T-cell (primary cell): ENCODE measurements at regions not wholly inside any gene's neighbourhood (a gene's known extent, or its start where the extent isn't known, plus 50 kb on each side); places are given as distances from the start of the nearest gene placed in this dataset.

Experiments used
- ATAC-seq, 4 experiments: fragments of 200-7000 bp in 3 of 4; fragments of 150-1000 bp in 1 of 4; cut with Tn5 transposase; replicated peaks in 1 of 4; 1 replicate in 3 of 4; 2 replicates in 1 of 4; pipeline ENCODE4 v1.10.0; 2021; ENCODE audit warnings: moderate library complexity in 3 of 4, mild to moderate bottlenecking in 2 of 4, moderate number of reproducible peaks in 1 of 4
- CTCF ChIA-PET, 2 donors: fragments of 300-600 bp; sonication (Branson Sonifier 250); formaldehyde crosslinking; loops; one replicate each; lab custom pipeline; 2022; ENCODE audit warnings: antibody characterized with exemption in 2 of 2; lab: Charles Lee
- POLR2A ChIA-PET, 2 donors: fragments of 300-600 bp; sonication (Branson Sonifier 250); formaldehyde crosslinking; loops; one replicate each; lab custom pipeline; 2022; ENCODE audit warnings: antibody characterized with exemption in 2 of 2; lab: Charles Lee
- DNase-seq, 35 experiments: peaks; one replicate each; pipeline versions ENCODE4 v3.0.0 to v3.0.0-alpha.2; 2013 to 2023
- H3K27ac ChIP-seq: one replicate; pipeline ENCODE4 v1.5.1; 2013; ENCODE audit warnings: low read length
- H3K27me3 ChIP-seq, 2 experiments: replicated peaks in 1 of 2; 1 replicate in 1 of 2; 2 replicates in 1 of 2; pipeline versions ENCODE4 v1.6.1 to v1.7.0; 2013; ENCODE audit warnings: low read length in 1 of 2, mixed read lengths in 1 of 2; ENCODE audit not compliant: control insufficient read depth in 2 of 2, insufficient read depth in 2 of 2; ENCODE audit errors: extremely low read depth in 1 of 2
- H3K36me3 ChIP-seq, 2 donors: 1 replicate in 1 of 2; 2 replicates in 1 of 2; pipeline versions ENCODE4 v1.6.1 to v1.7.0; 2013; ENCODE audit warnings: low read length in 1 of 2; ENCODE audit not compliant: control insufficient read depth in 2 of 2, insufficient read depth in 1 of 2; ENCODE audit errors: extremely low read depth in 1 of 2
- H3K4me1 ChIP-seq, 2 experiments: 1 replicate in 1 of 2; 2 replicates in 1 of 2; pipeline versions ENCODE4 v1.6.1 to v1.7.0; 2013; ENCODE audit warnings: low read length in 2 of 2, mixed read lengths in 1 of 2; ENCODE audit not compliant: insufficient read depth in 2 of 2, control insufficient read depth in 1 of 2; ENCODE audit errors: extremely low read depth in 1 of 2
- H3K4me3 ChIP-seq, 2 donors: 1 replicate in 1 of 2; 2 replicates in 1 of 2; pipeline versions ENCODE4 v1.5.1 to v1.7.0; 2013; ENCODE audit warnings: mild to moderate bottlenecking in 2 of 2, low read length in 1 of 2, moderate library complexity in 1 of 2; ENCODE audit not compliant: control insufficient read depth in 1 of 2; ENCODE audit errors: extremely low read depth in 1 of 2
- H3K9me3 ChIP-seq: 2 replicates; pipeline ENCODE4 v1.7.0; 2013
- H3K27ac Mint-ChIP-seq, 2 donors: one replicate each; pipeline ENCODE4 v1.8.0; 2020 to 2021; ENCODE audit warnings: mild to moderate bottlenecking in 2 of 2, mixed read lengths in 2 of 2
- H3K27me3 Mint-ChIP-seq, 2 donors: one replicate each; pipeline ENCODE4 v1.8.0; 2021 to 2022; ENCODE audit warnings: mixed read lengths in 2 of 2
- H3K36me3 Mint-ChIP-seq: one replicate; pipeline ENCODE4 v1.8.0; 2021; ENCODE audit warnings: mixed read lengths
- H3K4me1 Mint-ChIP-seq, 3 donors: one replicate each; pipeline ENCODE4 v1.8.0; 2020 to 2022; ENCODE audit warnings: mixed read lengths in 3 of 3, mild to moderate bottlenecking in 1 of 3
- H3K4me3 Mint-ChIP-seq, 3 donors: one replicate each; pipeline ENCODE4 v1.8.0; 2020 to 2022; ENCODE audit warnings: mild to moderate bottlenecking in 3 of 3, mixed read lengths in 3 of 3, moderate library complexity in 3 of 3
- H3K9me3 Mint-ChIP-seq, 3 donors: one replicate each; pipeline ENCODE4 v1.8.0; 2020 to 2022; ENCODE audit warnings: mixed read lengths in 3 of 3
- WGBS: methylation state at CpG from one replicate; pipeline ENCODE4 v1.1.5; 2013; ENCODE audit warnings: missing lambda C conversion rate; ENCODE audit not compliant: insufficient coverage; 5-methylcytosine and 5-hydroxymethylcytosine counted together

DNA sequence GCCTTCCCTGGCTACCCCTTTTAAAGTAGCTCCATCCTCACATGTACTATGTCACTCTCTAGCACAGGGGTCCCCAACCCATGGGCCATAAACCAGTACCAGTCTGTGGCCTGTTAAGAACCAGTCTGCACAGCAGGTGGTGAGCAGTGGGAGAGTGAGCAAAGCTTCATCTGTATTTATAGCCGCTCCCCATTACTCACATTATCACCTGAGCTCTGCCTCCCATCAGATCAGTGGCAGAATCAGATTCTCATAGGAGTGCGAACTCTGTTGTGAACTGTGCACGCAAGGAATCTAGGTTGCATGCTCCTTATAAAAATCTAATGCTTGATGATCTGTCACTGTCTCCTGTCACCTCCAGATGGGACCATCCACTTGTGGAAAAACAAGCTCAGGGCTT lies 116.6 kb upstream of the FOXD3 start:
- H3K4me1 ChIP-seq, result no peaks in the 10 kb centered on the region
- 85% methylated on average over 2 of the region's 3 CpGs for WGBS

DNA sequence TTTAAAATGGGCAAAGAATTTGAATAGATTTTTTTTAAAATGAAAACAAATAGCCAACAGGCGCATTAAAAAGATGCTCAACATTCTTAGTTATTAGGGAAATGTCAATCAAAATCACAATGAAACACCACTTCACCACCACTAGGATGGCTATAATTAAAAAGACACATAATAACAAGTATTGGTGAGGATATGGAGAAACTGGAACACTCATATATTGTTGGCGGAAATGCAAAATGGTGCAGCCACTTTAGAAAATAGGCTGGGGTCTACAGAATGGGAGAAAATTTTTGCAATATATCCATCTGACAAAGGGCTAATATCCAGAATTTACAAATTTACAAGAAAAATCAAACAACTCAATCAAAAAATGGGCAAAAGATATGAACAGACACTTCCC lies 107.8 kb upstream of the FOXD3 start:
- H3K9me3 Mint-ChIP-seq, result peaks cover 0 to 17% (median 7%) of the 10 kb centered on the region in 3 donors
- no peak overlapping the region for H3K27ac Mint-ChIP-seq
- no peaks in the 10 kb centered on the region for H3K4me1 Mint-ChIP-seq
- no peak overlapping the region for H3K27ac ChIP-seq
- POLR2A ChIA-PET, result no interaction called here
- no peaks in the 10 kb centered on the region for H3K9me3 ChIP-seq
- DNase-seq, result no peak
- no peaks in the 10 kb centered on the region for H3K36me3 ChIP-seq
- no CpG with 5 or more reads among the region's 2 CpGs for WGBS
- peaks cover 0 to 1% of the 10 kb centered on the region in 2 experiments for H3K27me3 ChIP-seq
- no peaks in the 10 kb centered on the region for H3K4me1 ChIP-seq
- H3K27me3 Mint-ChIP-seq, result peaks cover 3% of the 10 kb centered on the region in 2 donors
- H3K4me3 Mint-ChIP-seq, result no peak overlapping the region
- no peaks in the 10 kb centered on the region for H3K36me3 Mint-ChIP-seq
- CTCF ChIA-PET, result no interaction called here
- no peak overlapping the region for H3K4me3 ChIP-seq
- no peak for ATAC-seq

More for the DNA sequence above, 116.6 kb upstream of the FOXD3 start:
- H3K9me3 ChIP-seq, result no peaks in the 10 kb centered on the region
- H3K27me3 Mint-ChIP-seq, result peaks cover 25 to 28% of the 10 kb centered on the region in 2 donors
- no peaks in the 10 kb centered on the region for H3K4me1 Mint-ChIP-seq
- H3K4me3 Mint-ChIP-seq, result no peak overlapping the region
- H3K36me3 Mint-ChIP-seq, result no peaks in the 10 kb centered on the region
- H3K9me3 Mint-ChIP-seq, result no peaks in the 10 kb centered on the region
- H3K36me3 ChIP-seq, result no peaks in the 10 kb centered on the region
- no peaks in the 10 kb centered on the region for H3K27me3 ChIP-seq
- H3K4me3 ChIP-seq, result no peak overlapping the region
- ATAC-seq (no peak), DNase-seq (no peak)
- CTCF ChIA-PET, result interaction anchor here in 1 of 2 donors (0.6 kb wide), 1 partner anchor 126 kb away, joined by 3 read pairs; no protein-coding TSS in a partner anchor
- no peak overlapping the region for H3K27ac ChIP-seq
- no peak overlapping the region for H3K27ac Mint-ChIP-seq
- POLR2A ChIA-PET, result no interaction called here

DNA sequence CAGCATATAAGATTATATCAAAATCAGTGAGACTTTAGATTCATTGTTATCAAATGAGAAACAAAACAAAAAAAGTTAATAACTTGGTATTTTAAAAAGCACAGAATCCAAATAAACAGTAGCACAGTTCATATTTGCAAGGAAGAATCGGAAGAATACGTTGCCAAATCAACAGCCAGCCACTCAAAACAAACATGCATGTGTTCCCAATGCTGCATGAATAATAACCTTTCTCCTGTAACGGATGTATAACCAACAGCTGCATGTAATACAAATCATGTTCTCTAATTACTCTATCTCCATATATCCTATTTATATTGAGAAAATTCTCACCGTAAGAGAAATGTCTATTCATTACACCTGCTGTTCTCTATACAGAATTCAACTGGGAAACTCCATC lies 98.9 kb upstream of the FOXD3 start:
- WGBS, result 60% methylated on average over 3 of the region's 4 CpGs
- peaks cover 0 to 4% of the 10 kb centered on the region in 2 experiments for H3K27me3 ChIP-seq
- H3K27ac ChIP-seq, result no peak overlapping the region
- Mint-ChIP-seq H3K4me1 (no peaks in the 10 kb centered on the region), H3K27ac (no peak overlapping the region), H3K4me3 (no peak overlapping the region), H3K36me3 (no peaks in the 10 kb centered on the region), H3K9me3 (no peaks in the 10 kb centered on the region), H3K27me3 (peaks cover 8 to 10% of the 10 kb centered on the region in 2 donors)
- POLR2A ChIA-PET, result no interaction called here
- H3K4me3 ChIP-seq, result no peak overlapping the region
- CTCF ChIA-PET, result no interaction called here
- H3K36me3 ChIP-seq, result no peaks in the 10 kb centered on the region
- H3K9me3 ChIP-seq, result no peaks in the 10 kb centered on the region
- no peak for DNase-seq
- no peaks in the 10 kb centered on the region for H3K4me1 ChIP-seq
- no peak for ATAC-seq

DNA sequence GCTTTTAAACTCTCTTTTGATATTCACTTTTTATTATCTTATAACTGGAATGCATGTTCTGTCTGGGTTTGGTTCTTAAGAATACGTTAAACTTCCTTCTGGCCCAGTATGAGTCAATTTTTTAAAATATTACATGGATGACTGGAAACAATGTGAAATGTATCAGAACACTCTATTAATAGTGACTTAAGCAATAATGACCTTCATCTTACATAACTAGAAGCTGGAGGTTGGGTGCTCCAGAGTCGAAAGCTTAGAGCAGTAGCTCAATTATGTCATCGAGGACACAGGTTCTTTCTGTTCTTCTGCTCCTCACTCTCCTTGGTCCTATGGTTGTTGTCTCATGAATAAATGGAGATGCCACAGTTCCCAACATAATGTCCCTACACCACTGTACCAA lies 91.6 kb upstream of the FOXD3 start:
- POLR2A ChIA-PET, result no interaction called here
- Mint-ChIP-seq H3K36me3 (no peaks in the 10 kb centered on the region), H3K4me1 (no peaks in the 10 kb centered on the region), H3K9me3 (peaks cover 3 to 9% (median 3%) of the 10 kb centered on the region in 3 donors), H3K4me3 (no peak overlapping the region), H3K27ac (no peak overlapping the region), H3K27me3 (peaks cover 1 to 10% of the 10 kb centered on the region in 2 donors)
- Histone ChIP-seq H3K27ac (no peak overlapping the region), H3K4me3 (no peak overlapping the region), H3K9me3 (no peaks in the 10 kb centered on the region), H3K36me3 (no peaks in the 10 kb centered on the region), H3K27me3 (no peaks in the 10 kb centered on the region), H3K4me1 (no peaks in the 10 kb centered on the region)
- ATAC-seq (no peak), DNase-seq (no peak)
- CTCF ChIA-PET, result no interaction called here
- WGBS, result no CpG with 5 or more reads among the region's 3 CpGs

DNA sequence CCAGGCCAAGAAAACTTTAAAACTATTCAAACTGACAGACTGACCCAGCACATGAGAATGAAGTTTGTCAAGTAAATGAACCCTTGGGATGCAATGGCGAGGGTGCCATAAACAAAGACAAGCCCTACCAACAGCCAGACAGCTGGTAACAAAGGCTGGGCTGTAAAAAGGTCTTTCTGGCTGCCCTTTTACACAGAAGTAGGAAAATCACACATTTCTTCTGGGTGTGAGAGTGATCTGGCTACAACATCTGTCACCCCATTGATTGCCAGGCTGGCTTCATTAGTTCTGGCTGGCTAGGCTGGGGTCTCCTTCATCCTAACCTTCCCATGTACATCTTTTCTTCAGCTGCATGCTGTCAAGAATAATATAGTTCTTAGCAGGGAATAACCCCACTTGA lies 83.6 kb upstream of the FOXD3 start:
- H3K4me3 Mint-ChIP-seq, result no peak overlapping the region
- H3K9me3 Mint-ChIP-seq, result peaks cover 3 to 12% (median 3%) of the 10 kb centered on the region in 3 donors
- Histone ChIP-seq H3K27me3 (peaks cover 0 to 3% of the 10 kb centered on the region in 2 experiments), H3K4me1 (no peaks in the 10 kb centered on the region), H3K36me3 (no peaks in the 10 kb centered on the region), H3K9me3 (no peaks in the 10 kb centered on the region), H3K4me3 (no peak overlapping the region), H3K27ac (no peak overlapping the region)
- no peaks in the 10 kb centered on the region for H3K4me1 Mint-ChIP-seq
- no peak overlapping the region for H3K27ac Mint-ChIP-seq
- ATAC-seq, result no peak
- DNase-seq, result no peak
- H3K27me3 Mint-ChIP-seq, result peaks cover 8 to 12% of the 10 kb centered on the region in 2 donors
- ChIA-PET CTCF (no interaction called here), POLR2A (interaction anchor here in 1 of 2 donors (0.6 kb wide), 1 partner anchor 154 kb away, joined by 4 read pairs; no protein-coding TSS in a partner anchor)
- no CpG with 5 or more reads among the region's 1 CpG for WGBS
- H3K36me3 Mint-ChIP-seq, result no peaks in the 10 kb centered on the region

DNA sequence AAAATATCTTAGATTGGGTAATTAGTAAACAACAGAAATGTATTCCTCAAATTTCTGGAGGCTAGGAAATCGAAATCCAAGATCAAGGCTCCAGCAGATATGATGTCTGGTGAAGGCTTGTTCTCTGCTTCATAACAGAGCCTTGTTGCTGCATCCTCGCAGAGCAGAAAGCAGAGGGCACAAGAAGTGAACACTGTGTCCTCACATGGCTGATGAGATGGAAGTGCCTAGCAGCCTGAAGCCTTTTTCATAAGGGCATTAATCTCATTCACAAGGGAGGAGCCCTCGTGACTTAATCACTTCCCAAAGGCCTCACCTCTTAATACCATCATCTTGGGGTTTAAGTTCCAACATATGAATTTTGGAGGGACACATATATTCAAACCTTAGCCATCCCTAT lies 77.2 kb upstream of the FOXD3 start:
- 58% methylated on average over 2 of the region's 3 CpGs for WGBS
- CTCF ChIA-PET, result no interaction called here
- H3K27ac Mint-ChIP-seq, result no peak overlapping the region

DNA sequence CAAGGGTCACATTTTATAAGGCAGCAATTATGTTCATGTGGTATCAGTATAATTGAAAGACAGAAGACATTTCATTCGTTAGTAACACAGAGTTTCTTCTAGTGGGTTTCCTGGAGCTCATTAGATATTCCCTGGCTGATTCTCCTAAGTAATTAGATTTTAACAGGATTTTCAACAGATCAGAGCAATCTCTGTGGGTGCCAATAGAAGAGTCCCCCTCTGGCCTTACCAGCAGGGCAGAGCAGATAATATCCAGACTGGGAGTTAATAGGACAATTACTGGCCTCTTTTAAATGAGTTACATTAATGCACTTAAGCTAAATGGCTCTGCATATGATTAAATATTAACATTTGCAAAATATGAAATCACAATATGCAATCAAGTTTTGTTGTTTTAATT lies 74.2 kb upstream of the FOXD3 start:
- H3K4me3 ChIP-seq, result no peak overlapping the region
- H3K4me3 Mint-ChIP-seq, result no peak overlapping the region
- ATAC-seq, result no peak
- POLR2A ChIA-PET, result no interaction called here
- H3K36me3 Mint-ChIP-seq, result no peaks in the 10 kb centered on the region
- no peaks in the 10 kb centered on the region for H3K36me3 ChIP-seq
- peaks cover 0 to 3% (median 0%) of the 10 kb centered on the region in 3 donors for H3K9me3 Mint-ChIP-seq
- no peaks in the 10 kb centered on the region for H3K4me1 ChIP-seq
- H3K27ac Mint-ChIP-seq, result no peak overlapping the region
- no peaks in the 10 kb centered on the region for H3K9me3 ChIP-seq
- H3K27me3 Mint-ChIP-seq, result peaks cover 0 to 5% of the 10 kb centered on the region in 2 donors
- H3K27ac ChIP-seq, result no peak overlapping the region
- CTCF ChIA-PET, result no interaction called here
- no peaks in the 10 kb centered on the region for H3K27me3 ChIP-seq
- 80% methylated on average over 1 of the region's 1 CpG for WGBS
- no peak for DNase-seq
- H3K4me1 Mint-ChIP-seq, result no peaks in the 10 kb centered on the region

More for the DNA sequence above, 77.2 kb upstream of the FOXD3 start:
- Mint-ChIP-seq H3K27me3 (peaks cover 0 to 3% of the 10 kb centered on the region in 2 donors), H3K4me1 (no peaks in the 10 kb centered on the region), H3K9me3 (peaks cover 0 to 3% (median 0%) of the 10 kb centered on the region in 3 donors), H3K4me3 (no peak overlapping the region), H3K36me3 (no peaks in the 10 kb centered on the region)
- no peak overlapping the region for H3K4me3 ChIP-seq
- no peaks in the 10 kb centered on the region for H3K4me1 ChIP-seq
- no peaks in the 10 kb centered on the region for H3K9me3 ChIP-seq
- no peaks in the 10 kb centered on the region for H3K36me3 ChIP-seq
- H3K27me3 ChIP-seq, result no peaks in the 10 kb centered on the region
- DNase-seq (no peak), ATAC-seq (no peak)
- H3K27ac ChIP-seq, result no peak overlapping the region
- POLR2A ChIA-PET, result no interaction called here
